ENCODE measurements at regions not wholly inside any gene's neighbourhood (a gene's known extent, or its start where the extent isn't known, plus 50 kb on each side); places are given as distances from the start of the nearest gene placed in this dataset.

- no peak overlapping the region for H3K9ac ChIP-seq (ENCODE audit: low read length)
- no peaks in the 10 kb centered on the region for H3K79me2 ChIP-seq (ENCODE audit: low read length)
- no peaks in the 10 kb centered on the region for H3K9me2 ChIP-seq (replicated peaks; ENCODE audit: insufficient read depth, low read length)
- H4K20me1 ChIP-seq (ENCODE audit: insufficient read depth, low read depth, low read length) = no peaks in the 10 kb centered on the region
- H3K4me3 ChIP-seq (ENCODE audit: low read length) = no peak overlapping the region
- no peaks in the 10 kb centered on the region for H3K27me3 ChIP-seq (ENCODE audit: low read length)
- H2AFZ ChIP-seq (ENCODE audit: low read length) = no peak overlapping the region
- H3K27ac ChIP-seq (ENCODE audit: low read length) = no peak overlapping the region
- no peak overlapping the region for H3K4me2 ChIP-seq (ENCODE audit: low read depth, low read length, poor library complexity, severe bottlenecking)
- H3K36me3 ChIP-seq (ENCODE audit: insufficient read depth, low read length) = no peaks in the 10 kb centered on the region
- H3K4me1 ChIP-seq (ENCODE audit: low read length) = no peaks in the 10 kb centered on the region
- DNase-seq = no peak
- no peaks in the 10 kb centered on the region for H3K9me3 ChIP-seq (ENCODE audit: low read length)
Measured at GRCh38 chr5:126195410-126196100, 227.7 kb upstream of the GRAMD2B start.

GRCh38 chr5:126198531-126198930 is 224.7 kb upstream of the GRAMD2B start:
- DNase-seq = no peak
- H3K4me1 ChIP-seq (ENCODE audit: low read length) = no peaks in the 10 kb centered on the region
- H3K9me3 ChIP-seq (ENCODE audit: low read length) = no peaks in the 10 kb centered on the region
- H3K4me2 ChIP-seq (ENCODE audit: low read depth, low read length, poor library complexity, severe bottlenecking) = no peak overlapping the region
- no peaks in the 10 kb centered on the region for H4K20me1 ChIP-seq (ENCODE audit: insufficient read depth, low read depth, low read length)
- no peak overlapping the region for H3K9ac ChIP-seq (ENCODE audit: low read length)
- H3K9me2 ChIP-seq (replicated peaks; ENCODE audit: insufficient read depth, low read length) = no peaks in the 10 kb centered on the region
- H3K36me3 ChIP-seq (ENCODE audit: insufficient read depth, low read length) = no peaks in the 10 kb centered on the region
- H3K79me2 ChIP-seq (ENCODE audit: low read length) = no peaks in the 10 kb centered on the region
- no peak overlapping the region for H3K27ac ChIP-seq (ENCODE audit: low read length)
- H2AFZ ChIP-seq (ENCODE audit: low read length) = no peak overlapping the region
- no peak overlapping the region for H3K4me3 ChIP-seq (ENCODE audit: low read length)
- H3K27me3 ChIP-seq (ENCODE audit: low read length) = no peaks in the 10 kb centered on the region

- Histone ChIP-seq H3K9me3 (ENCODE audit: low read length) (no peaks in the 10 kb centered on the region), H3K27me3 (ENCODE audit: low read length) (no peaks in the 10 kb centered on the region), H3K4me2 (ENCODE audit: low read depth, low read length, poor library complexity, severe bottlenecking) (no peak overlapping the region), H3K27ac (ENCODE audit: low read length) (no peak overlapping the region), H2AFZ (ENCODE audit: low read length) (no peak overlapping the region), H3K79me2 (ENCODE audit: low read length) (no peaks in the 10 kb centered on the region), H4K20me1 (ENCODE audit: insufficient read depth, low read depth, low read length) (no peaks in the 10 kb centered on the region), H3K4me1 (ENCODE audit: low read length) (no peaks in the 10 kb centered on the region), H3K36me3 (ENCODE audit: insufficient read depth, low read length) (no peaks in the 10 kb centered on the region), H3K4me3 (ENCODE audit: low read length) (no peak overlapping the region), H3K9ac (ENCODE audit: low read length) (no peak overlapping the region), H3K9me2 (replicated peaks; ENCODE audit: insufficient read depth, low read length) (no peaks in the 10 kb centered on the region)
- no peak for DNase-seq
Measured at GRCh38 chr5:126199467-126199866, 223.7 kb upstream of the GRAMD2B start.

- Histone ChIP-seq H3K4me1 (ENCODE audit: low read length) (no peaks in the 10 kb centered on the region), H3K36me3 (ENCODE audit: insufficient read depth, low read length) (no peaks in the 10 kb centered on the region)
Measured at GRCh38 chr5:126208691-126209090, 214.5 kb upstream of the GRAMD2B start.

GRCh38 chr5:126210955-126211354 is 212.3 kb upstream of the GRAMD2B start:
- Histone ChIP-seq H3K27me3 (ENCODE audit: low read length) (no peaks in the 10 kb centered on the region), H3K79me2 (ENCODE audit: low read length) (no peaks in the 10 kb centered on the region)

More at GRCh38 chr5:126208691-126209090, 214.5 kb upstream of the GRAMD2B start:
- H3K4me2 ChIP-seq (ENCODE audit: low read depth, low read length, poor library complexity, severe bottlenecking) = no peak overlapping the region
- H3K79me2 ChIP-seq (ENCODE audit: low read length) = no peaks in the 10 kb centered on the region
- H2AFZ ChIP-seq (ENCODE audit: low read length) = no peak overlapping the region
- no peaks in the 10 kb centered on the region for H4K20me1 ChIP-seq (ENCODE audit: insufficient read depth, low read depth, low read length)
- no peak overlapping the region for H3K4me3 ChIP-seq (ENCODE audit: low read length)
- no peak for DNase-seq
- no peak overlapping the region for H3K9ac ChIP-seq (ENCODE audit: low read length)
- no peaks in the 10 kb centered on the region for H3K27me3 ChIP-seq (ENCODE audit: low read length)
- no peak overlapping the region for H3K27ac ChIP-seq (ENCODE audit: low read length)
- no peaks in the 10 kb centered on the region for H3K9me2 ChIP-seq (replicated peaks; ENCODE audit: insufficient read depth, low read length)
- no peaks in the 10 kb centered on the region for H3K9me3 ChIP-seq (ENCODE audit: low read length)

GRCh38 chr5:126219616-126220015 is 203.6 kb upstream of the GRAMD2B start:
- no peak overlapping the region for H3K4me3 ChIP-seq (ENCODE audit: low read length)

More at GRCh38 chr5:126210955-126211354, 212.3 kb upstream of the GRAMD2B start:
- DNase-seq = no peak
- Histone ChIP-seq H2AFZ (ENCODE audit: low read length) (no peak overlapping the region), H3K4me1 (ENCODE audit: low read length) (no peaks in the 10 kb centered on the region), H3K9me3 (ENCODE audit: low read length) (no peaks in the 10 kb centered on the region), H3K9me2 (replicated peaks; ENCODE audit: insufficient read depth, low read length) (no peaks in the 10 kb centered on the region), H3K27ac (ENCODE audit: low read length) (no peak overlapping the region), H3K36me3 (ENCODE audit: insufficient read depth, low read length) (no peaks in the 10 kb centered on the region), H3K4me2 (ENCODE audit: low read depth, low read length, poor library complexity, severe bottlenecking) (no peak overlapping the region), H3K9ac (ENCODE audit: low read length) (no peak overlapping the region), H4K20me1 (ENCODE audit: insufficient read depth, low read depth, low read length) (no peaks in the 10 kb centered on the region), H3K4me3 (ENCODE audit: low read length) (no peak overlapping the region)

GRCh38 chr5:126220725-126221124 is 202.5 kb upstream of the GRAMD2B start:
- H3K9me3 ChIP-seq (ENCODE audit: low read length) = no peaks in the 10 kb centered on the region
- no peak overlapping the region for H3K4me3 ChIP-seq (ENCODE audit: low read length)
- no peak for DNase-seq
- H3K4me1 ChIP-seq (ENCODE audit: low read length) = no peaks in the 10 kb centered on the region
- H3K27me3 ChIP-seq (ENCODE audit: low read length) = no peaks in the 10 kb centered on the region
- no peak overlapping the region for H3K9ac ChIP-seq (ENCODE audit: low read length)
- H3K9me2 ChIP-seq (replicated peaks; ENCODE audit: insufficient read depth, low read length) = no peaks in the 10 kb centered on the region
- H3K27ac ChIP-seq (ENCODE audit: low read length) = no peak overlapping the region
- H2AFZ ChIP-seq (ENCODE audit: low read length) = no peak overlapping the region
- no peaks in the 10 kb centered on the region for H4K20me1 ChIP-seq (ENCODE audit: insufficient read depth, low read depth, low read length)
- H3K79me2 ChIP-seq (ENCODE audit: low read length) = no peaks in the 10 kb centered on the region
- H3K4me2 ChIP-seq (ENCODE audit: low read depth, low read length, poor library complexity, severe bottlenecking) = no peak overlapping the region
- H3K36me3 ChIP-seq (ENCODE audit: insufficient read depth, low read length) = no peaks in the 10 kb centered on the region

More at GRCh38 chr5:126219616-126220015, 203.6 kb upstream of the GRAMD2B start:
- Histone ChIP-seq H3K9ac (ENCODE audit: low read length) (no peak overlapping the region), H3K79me2 (ENCODE audit: low read length) (no peaks in the 10 kb centered on the region), H3K9me3 (ENCODE audit: low read length) (no peaks in the 10 kb centered on the region), H3K27me3 (ENCODE audit: low read length) (no peaks in the 10 kb centered on the region), H3K27ac (ENCODE audit: low read length) (no peak overlapping the region), H4K20me1 (ENCODE audit: insufficient read depth, low read depth, low read length) (no peaks in the 10 kb centered on the region), H2AFZ (ENCODE audit: low read length) (no peak overlapping the region), H3K4me2 (ENCODE audit: low read depth, low read length, poor library complexity, severe bottlenecking) (no peak overlapping the region), H3K9me2 (replicated peaks; ENCODE audit: insufficient read depth, low read length) (no peaks in the 10 kb centered on the region), H3K4me1 (ENCODE audit: low read length) (no peaks in the 10 kb centered on the region), H3K36me3 (ENCODE audit: insufficient read depth, low read length) (no peaks in the 10 kb centered on the region)
- DNase-seq = no peak

GRCh38 chr5:126228934-126229333 is 194.3 kb upstream of the GRAMD2B start:
- Histone ChIP-seq H3K9me3 (ENCODE audit: low read length) (no peaks in the 10 kb centered on the region; the same call in 1 of the 2 replicates), H3K9ac (ENCODE audit: low read length) (no peak overlapping the region), H3K27ac (ENCODE audit: low read length) (no peak overlapping the region), H3K79me2 (ENCODE audit: low read length) (no peaks in the 10 kb centered on the region), H4K20me1 (ENCODE audit: insufficient read depth, low read depth, low read length) (no peaks in the 10 kb centered on the region), H3K4me3 (ENCODE audit: low read length) (no peak overlapping the region), H3K27me3 (ENCODE audit: low read length) (no peaks in the 10 kb centered on the region), H3K4me2 (ENCODE audit: low read depth, low read length, poor library complexity, severe bottlenecking) (no peak overlapping the region), H3K36me3 (ENCODE audit: insufficient read depth, low read length) (no peaks in the 10 kb centered on the region), H2AFZ (ENCODE audit: low read length) (no peak overlapping the region), H3K4me1 (ENCODE audit: low read length) (no peaks in the 10 kb centered on the region), H3K9me2 (replicated peaks; ENCODE audit: insufficient read depth, low read length) (no peaks in the 10 kb centered on the region)
- no peak for DNase-seq

Data from Karpas-422 (cell line).